ENCODE measurements at regions not wholly inside any gene's neighbourhood (a gene's known extent, or its start where the extent isn't known, plus 50 kb on each side); places are given as distances from the start of the nearest gene placed in this dataset.

DNA sequence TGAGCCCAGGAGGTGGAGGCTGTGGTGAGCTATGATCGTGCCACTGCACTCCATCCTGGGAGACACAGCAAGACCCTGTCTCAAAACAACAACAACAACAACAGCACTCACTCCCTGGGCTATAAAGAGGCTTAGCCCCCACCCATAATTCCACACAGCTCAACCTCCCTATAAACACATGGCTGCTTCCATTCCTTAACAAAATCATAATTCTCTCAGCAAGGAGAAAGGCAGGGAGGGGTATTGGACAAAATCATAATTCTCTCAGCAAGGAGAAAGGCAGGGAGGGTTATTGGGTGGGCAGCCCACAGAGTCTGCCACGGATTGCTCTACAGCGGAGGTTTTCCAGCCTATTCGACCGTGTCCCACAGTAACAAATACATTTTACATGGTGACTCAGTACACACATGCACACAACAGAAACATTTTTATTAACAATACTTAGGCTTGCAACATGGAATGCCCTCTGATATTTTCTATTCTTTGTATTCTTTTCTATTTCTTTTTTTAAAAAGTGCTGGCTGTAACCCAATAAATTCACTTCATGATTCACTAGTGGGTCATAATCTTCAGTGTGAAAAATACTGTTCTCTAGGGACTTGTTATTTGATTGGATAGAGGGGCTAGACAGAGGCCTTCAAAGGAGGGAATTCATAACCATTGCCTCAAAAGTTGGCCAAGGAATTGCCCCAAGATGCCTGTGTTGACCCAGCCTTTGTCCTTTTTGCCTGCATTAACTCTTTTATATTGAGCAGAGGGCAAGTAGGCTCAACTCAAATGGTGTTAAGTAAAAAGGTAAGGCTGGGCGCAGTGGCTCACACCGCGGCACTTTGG is 50.6 kb upstream of the ZMYND8 start:
- no peak overlapping the region for H3K27ac Mint-ChIP-seq
- TF ChIP-seq, protein P1, sequence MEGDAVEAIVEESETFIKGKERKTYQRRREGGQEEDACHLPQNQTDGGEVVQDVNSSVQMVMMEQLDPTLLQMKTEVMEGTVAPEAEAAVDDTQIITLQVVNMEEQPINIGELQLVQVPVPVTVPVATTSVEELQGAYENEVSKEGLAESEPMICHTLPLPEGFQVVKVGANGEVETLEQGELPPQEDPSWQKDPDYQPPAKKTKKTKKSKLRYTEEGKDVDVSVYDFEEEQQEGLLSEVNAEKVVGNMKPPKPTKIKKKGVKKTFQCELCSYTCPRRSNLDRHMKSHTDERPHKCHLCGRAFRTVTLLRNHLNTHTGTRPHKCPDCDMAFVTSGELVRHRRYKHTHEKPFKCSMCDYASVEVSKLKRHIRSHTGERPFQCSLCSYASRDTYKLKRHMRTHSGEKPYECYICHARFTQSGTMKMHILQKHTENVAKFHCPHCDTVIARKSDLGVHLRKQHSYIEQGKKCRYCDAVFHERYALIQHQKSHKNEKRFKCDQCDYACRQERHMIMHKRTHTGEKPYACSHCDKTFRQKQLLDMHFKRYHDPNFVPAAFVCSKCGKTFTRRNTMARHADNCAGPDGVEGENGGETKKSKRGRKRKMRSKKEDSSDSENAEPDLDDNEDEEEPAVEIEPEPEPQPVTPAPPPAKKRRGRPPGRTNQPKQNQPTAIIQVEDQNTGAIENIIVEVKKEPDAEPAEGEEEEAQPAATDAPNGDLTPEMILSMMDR (IDR thresholded peaks at IDR 0.05) = no peak

DNA sequence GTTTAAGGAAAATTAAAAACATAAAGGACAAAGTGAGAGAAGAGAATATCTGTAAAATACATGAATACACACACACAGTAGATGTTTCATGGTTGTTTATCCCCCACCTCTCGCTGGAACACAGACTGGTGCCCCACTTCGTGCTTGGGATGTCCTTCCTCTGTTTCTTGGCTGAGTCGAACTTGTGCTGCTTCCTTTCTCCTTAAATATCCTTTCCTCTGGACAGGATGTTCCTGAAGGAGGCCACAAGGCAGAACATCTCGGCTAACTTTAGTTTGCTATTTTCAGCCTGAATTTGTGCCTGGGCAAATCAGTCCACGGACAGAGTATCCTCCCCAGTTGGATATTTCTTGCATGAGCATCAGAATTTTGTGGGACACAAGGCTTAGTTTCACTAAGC is 54.7 kb upstream of the ZMYND8 start:
- Mint-ChIP-seq H3K9me3 (no peaks in the 10 kb centered on the region), H3K27ac (no peak overlapping the region), H3K36me3 (ENCODE audit: low read depth) (no peaks in the 10 kb centered on the region), H3K27me3 (ENCODE audit: low read depth, poor library complexity) (peaks cover 10% of the 10 kb centered on the region), H3K4me1 (peaks cover 5% of the 10 kb centered on the region), H3K4me3 (no peak overlapping the region)
- TF ChIP-seq, protein P1 (IDR thresholded peaks at IDR 0.05) = no peak
- DNase-seq = no peak

More for the DNA sequence above, 50.6 kb upstream of the ZMYND8 start:
- Mint-ChIP-seq H3K4me3 (no peak overlapping the region), H3K4me1 (no peaks in the 10 kb centered on the region), H3K9me3 (no peaks in the 10 kb centered on the region), H3K36me3 (ENCODE audit: low read depth) (no peaks in the 10 kb centered on the region), H3K27me3 (ENCODE audit: low read depth, poor library complexity) (peaks cover 16% of the 10 kb centered on the region)
- no peak for DNase-seq

DNA sequence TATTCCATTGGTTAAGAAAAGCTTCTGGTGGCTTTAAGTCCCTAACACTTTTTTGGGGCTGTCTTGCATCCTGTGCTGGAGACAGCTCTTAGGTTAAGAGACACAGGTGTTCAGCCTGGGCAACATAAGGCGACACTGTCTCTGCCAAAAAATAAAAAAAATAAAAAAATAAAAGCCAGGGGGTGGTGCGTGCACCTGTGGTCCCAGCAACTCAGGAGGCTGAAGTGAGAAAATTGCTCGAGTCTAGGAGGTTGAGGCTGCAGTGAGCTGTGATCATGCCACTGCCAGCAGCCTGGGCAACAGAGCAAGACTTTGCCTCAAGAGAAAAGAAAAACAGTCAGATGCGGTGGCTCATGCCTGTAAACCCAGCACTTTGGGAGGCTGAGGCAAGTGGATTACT is 55.6 kb upstream of the ZMYND8 start:
- DNase-seq = no peak
- H3K27me3 Mint-ChIP-seq (ENCODE audit: low read depth, poor library complexity) = peaks cover 10% of the 10 kb centered on the region
- peaks cover 10% of the 10 kb centered on the region for H3K4me1 Mint-ChIP-seq
- H3K27ac Mint-ChIP-seq = no peak overlapping the region
- no peaks in the 10 kb centered on the region for H3K36me3 Mint-ChIP-seq (ENCODE audit: low read depth)
- TF ChIP-seq, protein P1 (IDR thresholded peaks at IDR 0.05) = no peak
- H3K4me3 Mint-ChIP-seq = no peak overlapping the region
- peaks cover 6% of the 10 kb centered on the region for H3K9me3 Mint-ChIP-seq

DNA sequence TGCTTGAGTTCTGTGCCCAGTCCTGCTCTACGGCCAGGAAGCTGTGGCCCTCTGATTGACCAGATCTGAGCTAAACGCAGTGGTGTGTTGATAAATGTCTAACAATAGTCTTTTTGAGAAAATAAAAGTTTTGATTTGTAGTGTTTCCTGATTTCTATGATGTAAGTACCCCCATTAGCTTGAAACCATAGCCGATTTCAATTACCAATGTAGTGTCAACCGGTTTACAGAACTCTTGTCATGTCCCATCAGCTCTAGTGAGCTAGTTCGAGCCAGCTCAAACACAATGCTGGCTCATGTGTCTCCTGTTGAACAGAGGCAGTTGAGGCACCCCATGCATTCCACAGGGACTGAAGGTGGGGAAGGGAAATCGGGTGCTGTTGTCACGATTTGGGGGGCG is 56.7 kb upstream of the ZMYND8 start:
- no peak for DNase-seq
- H3K27me3 Mint-ChIP-seq (ENCODE audit: low read depth, poor library complexity) = peaks cover 9% of the 10 kb centered on the region

DNA sequence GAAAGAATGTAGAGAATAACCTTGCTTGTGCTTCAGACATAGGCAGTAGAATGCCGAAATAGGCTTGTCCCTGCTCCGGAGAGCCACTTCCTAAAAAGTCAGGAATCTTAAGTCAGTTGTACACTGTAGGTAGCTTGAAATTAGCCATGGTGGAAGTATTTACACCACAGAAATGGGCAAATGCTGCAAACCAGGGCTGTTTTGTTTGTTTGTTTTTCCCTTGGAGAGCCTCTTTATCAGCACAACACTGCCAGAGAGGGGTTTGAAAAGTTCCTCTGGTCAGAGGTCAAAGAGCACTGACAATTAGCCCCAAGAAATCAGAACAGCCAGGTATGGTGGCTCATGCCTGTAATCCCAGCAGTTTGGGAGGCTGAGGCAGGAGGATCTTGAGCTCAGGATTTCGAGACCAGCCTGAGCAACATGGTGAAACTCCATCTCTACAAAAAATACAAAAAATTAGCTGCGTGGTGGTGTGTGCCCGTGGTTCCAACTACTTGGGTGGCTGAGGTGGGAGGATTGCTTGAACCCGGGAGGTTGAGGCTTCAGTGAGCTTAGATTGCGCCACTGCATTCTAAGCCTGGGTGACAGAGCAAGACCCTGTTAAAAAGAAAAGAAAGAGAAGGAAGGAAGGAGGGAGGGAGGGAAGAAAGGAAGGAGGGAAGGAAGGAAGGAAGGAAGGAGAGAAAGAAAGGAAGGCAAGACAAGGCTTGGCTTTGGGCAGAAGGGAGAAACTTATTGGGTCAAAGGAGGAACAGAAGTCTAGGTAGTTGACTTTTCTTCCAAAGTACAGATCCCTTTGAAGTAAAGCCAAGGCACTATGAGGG is 61.0 kb upstream of the ZMYND8 start:
- peaks cover 7% of the 10 kb centered on the region for H3K27me3 Mint-ChIP-seq (ENCODE audit: low read depth, poor library complexity)
- H3K36me3 Mint-ChIP-seq (ENCODE audit: low read depth) = no peaks in the 10 kb centered on the region
- TF ChIP-seq, protein P1 (IDR thresholded peaks at IDR 0.05) = no peak
- no peak overlapping the region for H3K4me3 Mint-ChIP-seq
- DNase-seq = no peak
- H3K4me1 Mint-ChIP-seq = peaks cover 32% of the 10 kb centered on the region
- H3K9me3 Mint-ChIP-seq = peaks cover 6% of the 10 kb centered on the region
- H3K27ac Mint-ChIP-seq = no peak overlapping the region

More for the DNA sequence above, 56.7 kb upstream of the ZMYND8 start:
- Mint-ChIP-seq H3K9me3 (peaks cover 6% of the 10 kb centered on the region), H3K27ac (no peak overlapping the region), H3K36me3 (ENCODE audit: low read depth) (no peaks in the 10 kb centered on the region), H3K4me1 (peaks cover 21% of the 10 kb centered on the region), H3K4me3 (no peak overlapping the region)
- TF ChIP-seq, protein P1 (IDR thresholded peaks at IDR 0.05) = no peak
